ENCODE measurements at regions not wholly inside any gene's neighbourhood (a gene's known extent, or its start where the extent isn't known, plus 50 kb on each side); places are given as distances from the start of the nearest gene placed in this dataset.

- TF ChIP-seq TEAD4 (IDR thresholded peaks at IDR 0.05; ENCODE audit: borderline replicate concordance, insufficient read depth) (no peak), RFX5 (IDR thresholded peaks at IDR 0.05; ENCODE audit: low read length) (no peak), CHD2 (IDR thresholded peaks at IDR 0.05; ENCODE audit: low read length, partially characterized antibody) (no peak), RXRA (IDR thresholded peaks at IDR 0.05; ENCODE audit: borderline replicate concordance, low read depth) (no peak)
- TF ChIP-seq, protein P1, sequence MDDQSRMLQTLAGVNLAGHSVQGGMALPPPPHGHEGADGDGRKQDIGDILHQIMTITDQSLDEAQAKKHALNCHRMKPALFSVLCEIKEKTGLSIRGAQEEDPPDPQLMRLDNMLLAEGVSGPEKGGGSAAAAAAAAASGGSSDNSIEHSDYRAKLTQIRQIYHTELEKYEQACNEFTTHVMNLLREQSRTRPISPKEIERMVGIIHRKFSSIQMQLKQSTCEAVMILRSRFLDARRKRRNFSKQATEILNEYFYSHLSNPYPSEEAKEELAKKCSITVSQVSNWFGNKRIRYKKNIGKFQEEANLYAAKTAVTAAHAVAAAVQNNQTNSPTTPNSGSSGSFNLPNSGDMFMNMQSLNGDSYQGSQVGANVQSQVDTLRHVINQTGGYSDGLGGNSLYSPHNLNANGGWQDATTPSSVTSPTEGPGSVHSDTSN (IDR thresholded peaks at IDR 0.05): peak; percentile 77
- TF ChIP-seq, protein P2, sequence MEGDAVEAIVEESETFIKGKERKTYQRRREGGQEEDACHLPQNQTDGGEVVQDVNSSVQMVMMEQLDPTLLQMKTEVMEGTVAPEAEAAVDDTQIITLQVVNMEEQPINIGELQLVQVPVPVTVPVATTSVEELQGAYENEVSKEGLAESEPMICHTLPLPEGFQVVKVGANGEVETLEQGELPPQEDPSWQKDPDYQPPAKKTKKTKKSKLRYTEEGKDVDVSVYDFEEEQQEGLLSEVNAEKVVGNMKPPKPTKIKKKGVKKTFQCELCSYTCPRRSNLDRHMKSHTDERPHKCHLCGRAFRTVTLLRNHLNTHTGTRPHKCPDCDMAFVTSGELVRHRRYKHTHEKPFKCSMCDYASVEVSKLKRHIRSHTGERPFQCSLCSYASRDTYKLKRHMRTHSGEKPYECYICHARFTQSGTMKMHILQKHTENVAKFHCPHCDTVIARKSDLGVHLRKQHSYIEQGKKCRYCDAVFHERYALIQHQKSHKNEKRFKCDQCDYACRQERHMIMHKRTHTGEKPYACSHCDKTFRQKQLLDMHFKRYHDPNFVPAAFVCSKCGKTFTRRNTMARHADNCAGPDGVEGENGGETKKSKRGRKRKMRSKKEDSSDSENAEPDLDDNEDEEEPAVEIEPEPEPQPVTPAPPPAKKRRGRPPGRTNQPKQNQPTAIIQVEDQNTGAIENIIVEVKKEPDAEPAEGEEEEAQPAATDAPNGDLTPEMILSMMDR (IDR thresholded peaks at IDR 0.05): no peak
These were observed 221.8 kb upstream of the KCNIP4 start (continued) for GRCh38 chr4:22170353-22170752.

- no peak for DNase-seq
- no peak overlapping the region for H3K9ac ChIP-seq
- no peaks in the 10 kb centered on the region; the same call in 1 of the 2 replicates for H3K27me3 ChIP-seq (ENCODE audit: insufficient read depth)
- H3K36me3 ChIP-seq (replicated peaks in 1 of 2; ENCODE audit: control insufficient read depth in 1 of 2, insufficient read depth in 2 of 2, low read length in 1 of 2): no peaks in the 10 kb centered on the region
- ChIA-PET POLR2A (no interaction called here), CTCF (no interaction called here)
- H3K4me3 ChIP-seq (ENCODE audit: low read depth in 2 of 2, low read length in 1 of 2): no peak overlapping the region
- H3K4me2 ChIP-seq: no peak overlapping the region
- H3K9me2 ChIP-seq: no peaks in the 10 kb centered on the region
- no peaks in the 10 kb centered on the region for H3K9me3 ChIP-seq
- no peak for TF ChIP-seq YY1 (IDR thresholded peaks at IDR 0.05; ENCODE audit: low read depth)
- no peak for TF ChIP-seq MXI1 (IDR thresholded peaks at IDR 0.05; ENCODE audit: low read depth, low read length)
- no peak for TF ChIP-seq FOXM1 (IDR thresholded peaks at IDR 0.05; ENCODE audit: low read depth)
- no peak for TF ChIP-seq GABPA (IDR thresholded peaks at IDR 0.05; ENCODE audit: low read depth)
- TF ChIP-seq RAD21 (IDR thresholded peaks at IDR 0.05; ENCODE audit: low read length): no peak
- TF ChIP-seq RCOR1 (IDR thresholded peaks at IDR 0.05; ENCODE audit: low read length): no peak
- TF ChIP-seq EP300 (IDR thresholded peaks at IDR 0.05; ENCODE audit: borderline replicate concordance in 1 of 2, low read depth in 1 of 2, low read length in 1 of 2): no peak
- TF ChIP-seq GATA2 (CRISPR knock-in tag; IDR thresholded peaks at IDR 0.05): no peak
- TF ChIP-seq, protein P3, sequence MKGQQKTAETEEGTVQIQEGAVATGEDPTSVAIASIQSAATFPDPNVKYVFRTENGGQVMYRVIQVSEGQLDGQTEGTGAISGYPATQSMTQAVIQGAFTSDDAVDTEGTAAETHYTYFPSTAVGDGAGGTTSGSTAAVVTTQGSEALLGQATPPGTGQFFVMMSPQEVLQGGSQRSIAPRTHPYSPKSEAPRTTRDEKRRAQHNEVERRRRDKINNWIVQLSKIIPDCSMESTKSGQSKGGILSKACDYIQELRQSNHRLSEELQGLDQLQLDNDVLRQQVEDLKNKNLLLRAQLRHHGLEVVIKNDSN (IDR thresholded peaks at IDR 0.05; ENCODE audit: borderline replicate concordance, low read depth): no peak
- no peak for TF ChIP-seq RXRA (IDR thresholded peaks at IDR 0.05; ENCODE audit: borderline replicate concordance, low read depth)
- TF ChIP-seq NRF1 (IDR thresholded peaks at IDR 0.05; ENCODE audit: low read depth, low read length): no peak
- no peak for TF ChIP-seq SMC3 (IDR thresholded peaks at IDR 0.05; ENCODE audit: low read depth, low read length)
- TF ChIP-seq, protein P2 (IDR thresholded peaks at IDR 0.05): no peak
- no peak for TF ChIP-seq EZH2phosphoT487 (IDR thresholded peaks at IDR 0.05; ENCODE audit: borderline replicate concordance, low read depth)
- no peak for TF ChIP-seq ELF1 (IDR thresholded peaks at IDR 0.05)
- TF ChIP-seq RFX5 (IDR thresholded peaks at IDR 0.05; ENCODE audit: low read length): no peak
- H2AFZ ChIP-seq (ENCODE audit: low read depth): no peak overlapping the region
- H3K27ac ChIP-seq (ENCODE audit: low read depth in 2 of 2, low read length in 1 of 2): no peak overlapping the region
- H3F3A ChIP-seq (replicated peaks; ENCODE audit: insufficient read depth): peaks cover 4% of the 10 kb centered on the region
- H3K4me1 ChIP-seq (ENCODE audit: control insufficient read depth in 1 of 2, insufficient read depth in 2 of 2, low read depth in 1 of 2, low read length in 1 of 2): no peaks in the 10 kb centered on the region
- no peaks in the 10 kb centered on the region for H4K20me1 ChIP-seq (ENCODE audit: insufficient read depth)
- 51% methylated on average over 4 of the region's 4 CpGs for WGBS (ENCODE audit: low lambda C conversion rate)
- H3K79me2 ChIP-seq (ENCODE audit: insufficient read depth): no peaks in the 10 kb centered on the region
These were observed 218.6 kb upstream of the KCNIP4 start for GRCh38 chr4:22167201-22167600.
